Eye (tissue), 1 donor: ENCODE measurements at regions not wholly inside any gene's neighbourhood (a gene's known extent, or its start where the extent isn't known, plus 50 kb on each side); places are given as distances from the start of the nearest gene placed in this dataset.
"Not testable (repeated sequence)": the region's sequence is repeated elsewhere in the genome, so short reads cannot be mapped to it uniquely, and the experiment has no call there.

Source experiments
- DNase-seq: peaks from one replicate; pipeline ENCODE4 v3.0.0-alpha.2; 2015

DNA sequence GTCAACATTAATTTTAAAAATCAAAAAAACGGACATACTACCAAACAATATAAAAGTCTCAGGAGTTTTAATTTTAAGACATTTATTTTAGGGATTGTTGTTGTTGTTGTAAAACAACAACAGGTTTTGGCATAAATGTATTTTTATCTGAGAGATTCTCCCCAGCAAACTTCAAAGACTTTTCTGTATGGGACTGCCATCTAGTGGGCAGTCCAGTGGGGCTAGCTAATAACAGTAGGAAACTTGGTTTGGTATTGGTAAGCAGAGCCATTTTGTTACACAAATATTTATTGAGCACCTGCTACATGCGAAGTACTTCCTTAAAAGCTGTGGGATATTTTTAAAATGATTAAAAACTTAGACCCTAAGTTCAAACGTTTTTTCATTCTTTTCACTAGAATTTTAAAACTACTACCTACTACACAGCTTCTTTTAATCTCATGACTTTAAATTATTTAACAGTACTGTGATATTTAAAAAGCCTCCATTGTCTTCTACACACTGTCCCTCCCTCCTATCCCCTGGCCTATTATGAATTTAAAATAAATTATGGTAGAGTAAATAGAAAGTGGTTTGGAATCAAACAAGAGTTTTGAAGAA is 1028.4 kb upstream of the INTU start:
- peak; percentile 79 for DNase-seq

DNA sequence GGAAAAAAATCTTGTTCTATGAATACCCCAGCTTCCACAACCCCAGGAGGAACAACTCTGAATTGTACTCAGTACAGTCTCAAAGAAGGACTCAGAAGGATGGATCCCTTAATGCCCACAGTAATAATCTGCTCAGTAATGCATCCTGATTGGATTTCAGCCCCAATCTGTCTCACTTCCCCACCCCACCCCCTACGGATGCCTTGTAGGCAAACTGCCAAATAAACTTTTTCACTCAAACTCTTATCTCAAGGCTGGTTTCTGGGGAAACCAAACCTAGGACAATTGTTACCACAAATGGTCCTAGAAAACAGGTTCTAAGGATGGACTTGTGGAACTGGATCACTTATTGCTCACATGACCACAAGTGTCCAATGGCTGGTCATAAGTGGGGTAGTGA is 1021.8 kb upstream of the INTU start:
- DNase-seq: no peak

DNA sequence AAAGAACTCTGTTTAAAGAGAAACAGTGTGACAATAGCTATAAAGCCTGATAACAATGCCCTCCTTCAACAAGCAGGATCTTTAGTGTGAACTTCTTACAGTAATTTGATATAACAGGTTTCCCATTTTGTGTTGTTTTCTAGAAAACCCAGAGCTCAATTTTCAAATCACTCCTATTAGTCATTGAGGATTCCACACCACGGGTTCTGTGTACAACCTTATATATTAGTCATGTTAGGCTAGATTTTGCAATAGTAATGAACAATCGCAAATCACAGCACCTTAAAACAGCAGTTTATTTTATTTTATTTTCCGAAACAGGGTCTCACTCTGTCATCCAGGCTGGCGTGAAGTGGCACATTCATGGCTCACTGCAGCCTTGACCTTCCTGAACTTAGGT is 1020.9 kb upstream of the INTU start:
- DNase-seq: no peak

DNA sequence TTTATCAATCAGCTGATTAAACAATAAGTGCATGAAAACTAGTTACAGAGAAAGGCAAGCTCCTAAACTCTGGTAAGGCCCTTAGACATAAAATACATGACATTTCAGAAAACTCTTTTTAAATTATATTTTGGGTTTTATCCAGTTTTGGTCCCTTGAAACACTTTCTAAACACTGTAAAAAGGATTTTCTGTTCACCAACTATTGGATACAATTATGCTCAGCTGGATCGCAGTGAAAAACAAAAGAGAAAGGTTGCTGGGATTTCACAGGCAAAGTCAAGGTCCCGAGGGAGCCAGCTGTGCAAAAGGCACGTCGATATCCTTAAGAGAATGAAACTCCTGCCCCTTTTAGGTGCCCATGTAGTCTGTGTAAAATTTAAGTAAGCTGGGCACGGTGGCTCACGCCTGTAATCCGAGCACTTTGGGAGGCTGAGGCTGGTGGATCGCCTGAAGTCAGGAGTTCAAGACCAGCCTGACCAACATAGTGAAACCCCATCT is 1018.4 kb upstream of the INTU start:
- no peak for DNase-seq

DNA sequence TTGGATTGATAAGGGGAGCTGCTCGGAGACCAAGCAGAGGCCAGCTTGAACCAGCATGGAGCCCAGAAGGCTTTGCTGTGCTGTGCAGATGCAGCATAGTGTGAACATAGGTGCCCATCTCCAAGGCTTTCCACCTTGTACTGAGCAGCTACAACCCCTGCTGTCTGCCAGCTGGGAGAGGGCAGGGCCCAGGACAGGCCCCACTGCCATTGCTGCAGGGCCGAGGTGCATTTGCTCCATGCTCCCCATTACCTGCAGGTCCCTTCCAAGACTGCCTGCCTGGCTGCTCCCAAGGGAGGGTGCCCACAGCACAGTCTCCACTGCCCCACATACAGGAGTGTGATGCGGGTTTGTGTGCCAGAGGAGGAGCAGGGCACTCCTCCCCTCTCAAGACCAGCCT is 1016.0 kb upstream of the INTU start:
- DNase-seq: no peak

DNA sequence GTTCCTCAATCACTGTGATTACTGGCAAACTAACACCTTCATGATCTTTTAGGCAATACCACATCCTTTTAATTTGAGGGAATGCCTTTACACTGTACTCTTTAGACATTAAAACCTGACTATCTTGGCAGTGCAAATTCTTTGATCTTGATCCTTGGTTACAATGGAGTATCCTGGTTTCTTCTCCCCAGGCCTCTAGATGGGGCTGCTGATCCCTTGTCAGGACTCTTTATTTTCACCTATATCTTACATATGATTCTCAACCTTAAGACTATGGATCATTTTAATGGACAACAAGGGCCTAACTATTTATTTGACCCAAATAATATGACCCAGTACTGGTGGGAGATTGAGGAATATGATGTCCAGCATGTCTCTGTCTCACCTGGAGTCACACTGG is 1005.5 kb upstream of the INTU start:
- DNase-seq: no peak

DNA sequence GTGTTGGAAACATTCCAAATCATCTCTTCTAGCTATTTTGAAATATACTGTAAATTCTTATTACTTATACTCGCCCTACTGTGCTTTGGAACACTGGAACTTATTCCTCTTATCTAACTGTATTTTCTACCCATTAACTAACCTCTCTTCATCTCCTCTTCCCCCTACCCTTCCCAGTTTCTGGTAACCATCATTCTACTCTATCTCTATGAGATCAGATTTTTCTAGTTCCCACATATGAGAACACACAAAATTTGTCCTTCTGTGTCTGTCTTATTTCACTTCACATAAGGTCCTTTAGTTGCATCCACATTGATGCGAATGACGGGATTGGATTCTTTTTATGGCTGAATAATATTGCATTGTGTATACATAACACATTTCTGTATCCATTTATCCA is 1003.8 kb upstream of the INTU start:
- DNase-seq: no peak

DNA sequence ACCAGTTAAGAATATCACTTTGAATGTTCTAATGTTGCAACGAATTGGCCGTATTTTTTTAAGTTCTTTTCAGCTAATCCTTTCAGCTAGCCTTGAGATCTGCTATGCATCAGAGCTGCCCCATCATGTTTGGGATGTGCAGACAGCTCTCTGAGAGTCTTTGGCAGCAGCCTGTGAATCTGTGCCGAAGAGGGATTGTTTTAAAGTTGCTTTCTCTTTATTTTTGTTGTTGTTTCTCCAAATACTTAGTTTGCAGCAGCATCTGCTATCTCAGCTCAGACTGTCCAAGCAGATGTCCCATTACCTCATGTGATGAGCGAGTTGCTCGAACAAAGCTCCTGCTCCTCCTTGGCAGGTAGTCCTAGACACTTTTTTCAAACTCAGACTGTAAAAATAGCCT is 1002.5 kb upstream of the INTU start:
- peak; percentile 12 for DNase-seq

DNA sequence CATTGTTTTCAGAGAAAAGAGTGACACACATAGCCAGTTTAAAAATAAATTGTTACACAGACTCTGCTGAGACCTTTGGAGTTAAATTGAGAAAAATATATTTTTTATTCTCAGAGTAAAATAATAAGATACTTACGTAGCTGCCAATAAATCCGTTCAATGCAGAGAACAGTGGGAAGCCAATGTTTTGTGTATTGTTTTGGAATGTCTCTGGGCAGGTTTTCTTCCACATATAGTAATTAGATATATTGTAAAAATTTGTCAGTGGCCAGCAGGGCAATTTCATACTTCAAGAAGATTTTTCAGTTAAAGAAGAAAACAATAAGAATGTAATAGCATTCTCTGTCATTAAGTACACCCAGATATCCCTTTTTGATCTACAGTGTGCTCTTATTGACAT is 999.5 kb upstream of the INTU start:
- no peak for DNase-seq

DNA sequence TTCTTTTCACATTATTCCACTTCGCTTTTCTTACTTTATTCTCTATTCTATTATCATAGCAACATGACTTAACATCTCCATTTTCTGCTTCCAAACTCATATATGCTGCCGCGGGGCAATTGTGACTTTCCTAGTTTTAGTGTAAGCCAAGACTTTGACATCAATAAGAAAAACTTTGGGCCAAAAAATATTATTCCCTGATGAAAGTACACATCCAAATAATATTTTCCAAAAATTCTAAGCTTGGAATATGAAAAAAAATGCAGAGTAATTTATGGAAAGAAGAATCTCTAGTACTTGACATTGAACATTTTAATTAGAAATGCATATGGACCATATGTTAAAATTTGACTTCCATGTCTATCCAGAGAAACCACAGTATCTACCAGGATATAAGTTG is 995.1 kb upstream of the INTU start:
- no peak for DNase-seq

DNA sequence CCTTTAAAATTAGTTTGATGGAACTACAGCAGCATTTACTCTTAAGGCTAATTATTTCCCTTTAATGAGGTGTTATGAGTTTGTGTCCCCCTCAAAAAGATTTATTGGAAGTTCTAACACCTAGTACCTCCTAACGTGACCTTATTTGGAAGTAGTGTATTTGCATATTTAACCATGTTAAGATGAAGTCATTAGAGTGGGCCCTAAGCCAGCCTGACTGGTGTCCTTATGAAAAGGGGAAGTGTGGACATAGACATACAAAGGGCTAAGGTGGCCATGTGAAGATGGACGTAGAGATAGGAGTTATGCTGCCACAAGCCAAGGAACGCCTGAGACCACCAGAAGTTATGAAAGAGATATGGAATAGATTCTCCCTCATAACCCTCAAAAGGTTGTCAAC is 985.4 kb upstream of the INTU start:
- DNase-seq: no peak

DNA sequence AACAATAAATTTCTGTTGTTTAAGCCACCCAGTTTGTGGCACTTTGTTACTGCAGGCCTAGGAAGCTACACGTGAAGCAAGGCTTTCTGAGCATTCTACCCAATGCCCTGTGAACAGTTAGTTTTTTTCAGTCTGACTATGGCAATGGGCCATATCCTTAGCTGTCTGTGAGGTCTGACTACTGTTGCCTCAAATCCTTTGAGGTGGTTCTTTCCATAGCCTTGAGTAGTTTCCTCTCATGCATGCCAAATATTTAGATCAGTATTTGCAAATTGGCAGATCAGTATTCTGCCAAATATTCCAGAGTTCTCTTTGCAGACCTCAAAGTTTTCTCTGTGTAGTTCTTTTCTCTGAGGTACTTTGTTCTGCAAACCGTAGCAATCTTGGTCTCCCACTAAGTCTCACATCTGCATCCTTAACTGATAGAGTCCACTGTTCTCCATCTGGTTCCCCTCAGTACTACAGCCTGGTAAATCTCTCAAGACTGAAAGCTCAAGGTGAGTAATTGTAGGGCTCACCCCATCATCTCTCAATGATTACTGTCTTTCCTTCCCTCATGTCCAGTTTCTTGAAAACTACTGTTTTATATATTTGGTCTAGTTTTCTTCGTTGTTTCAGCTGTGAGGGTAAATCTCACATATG is 984.9 kb upstream of the INTU start:
- DNase-seq: no peak

DNA sequence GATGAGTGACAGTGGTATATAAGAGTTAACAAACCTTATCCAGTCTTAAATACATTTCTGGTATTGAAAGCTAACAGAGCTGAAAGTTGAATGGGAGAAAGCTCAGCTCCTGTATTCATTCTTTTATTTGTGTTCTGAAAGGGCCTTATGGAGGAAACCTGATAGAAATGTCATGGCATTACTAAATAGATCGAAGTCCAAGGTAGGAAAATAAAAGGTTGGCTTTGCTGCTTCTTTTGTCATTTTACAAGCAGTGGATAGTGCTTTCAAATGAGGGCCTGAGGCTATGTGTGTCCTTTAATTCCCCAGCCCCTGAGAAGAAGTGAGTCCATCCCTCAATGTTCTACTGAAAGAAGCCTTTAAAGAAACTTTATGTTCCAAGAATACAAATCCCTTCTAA is 974.3 kb upstream of the INTU start:
- DNase-seq: no peak

DNA sequence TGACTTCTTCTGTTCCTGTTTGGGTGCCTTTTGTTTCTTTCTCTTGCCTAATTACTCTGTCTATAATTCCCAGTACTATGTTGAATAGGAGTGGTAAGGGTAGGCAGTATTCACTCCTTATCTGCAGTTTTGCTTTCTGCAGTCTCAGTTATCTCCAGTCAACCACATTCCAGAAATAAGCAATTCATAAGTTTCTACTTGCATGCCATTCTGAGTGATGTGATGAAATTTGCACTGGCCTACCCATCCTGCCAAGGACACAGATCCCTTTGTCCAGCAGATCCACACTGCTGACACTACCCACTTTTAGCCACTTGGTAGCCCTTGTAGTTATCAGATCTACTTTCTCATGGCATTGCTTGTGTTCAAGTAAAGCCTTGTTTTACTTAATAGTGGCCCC is 971.6 kb upstream of the INTU start:
- no peak for DNase-seq

DNA sequence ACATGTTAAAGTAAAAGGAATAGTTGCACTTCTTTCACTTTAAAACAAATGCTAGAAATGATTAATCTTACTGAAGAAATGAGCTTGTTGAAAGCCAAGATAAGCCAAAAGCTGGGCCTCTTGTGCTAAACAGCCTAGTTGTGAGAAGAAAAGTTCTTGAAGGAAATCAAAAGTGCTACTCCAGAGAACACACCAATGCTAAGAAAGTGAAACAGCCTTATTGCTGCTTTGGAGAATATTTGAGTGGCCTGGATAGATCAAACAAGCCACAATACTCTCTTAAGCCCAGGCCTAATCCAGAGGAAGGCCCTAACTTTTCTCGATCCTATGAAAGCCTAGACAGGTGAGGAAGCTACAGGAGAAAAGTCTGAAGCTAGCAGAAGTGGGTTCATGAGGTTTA is 967.9 kb upstream of the INTU start:
- no peak for DNase-seq

DNA sequence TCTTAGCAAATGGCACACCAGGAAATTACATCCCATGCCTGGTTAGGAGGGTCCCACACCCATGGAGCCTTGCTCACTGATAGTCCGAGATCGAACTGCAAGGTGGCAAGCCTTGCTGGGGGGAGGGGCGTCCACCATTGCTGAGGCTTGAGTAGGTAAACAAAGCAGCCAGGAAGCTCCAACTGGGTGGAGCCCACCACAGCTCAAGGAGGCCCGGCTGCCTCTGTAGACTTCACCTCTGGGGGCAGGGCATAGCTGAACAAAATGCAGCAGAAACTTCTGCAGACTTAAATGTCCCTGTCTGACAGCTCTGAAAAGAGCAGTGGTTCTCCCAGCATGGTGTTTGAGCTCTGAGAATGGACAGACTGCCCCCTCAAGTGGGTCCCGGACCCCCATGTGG is 962.7 kb upstream of the INTU start:
- not testable (repeated sequence) for DNase-seq

DNA sequence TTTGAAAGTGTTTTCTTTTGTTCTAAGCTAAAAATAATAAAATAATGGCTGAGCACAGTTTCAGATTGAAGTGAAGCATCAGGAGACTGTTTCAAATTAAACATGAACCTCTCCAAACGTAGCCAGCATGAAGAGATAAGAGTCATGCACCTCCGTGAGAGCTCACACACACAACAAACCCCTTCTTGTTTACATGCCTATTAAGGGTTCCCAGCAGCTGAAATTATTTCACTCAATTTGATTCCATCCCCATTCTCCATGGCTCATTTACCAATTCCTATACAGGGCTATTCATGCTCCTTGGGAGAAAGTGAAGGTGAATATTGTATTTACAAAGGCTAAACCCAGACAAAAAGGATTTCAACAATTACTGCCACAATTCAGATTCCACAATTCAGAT is 954.1 kb upstream of the INTU start:
- DNase-seq: peak; percentile 53

DNA sequence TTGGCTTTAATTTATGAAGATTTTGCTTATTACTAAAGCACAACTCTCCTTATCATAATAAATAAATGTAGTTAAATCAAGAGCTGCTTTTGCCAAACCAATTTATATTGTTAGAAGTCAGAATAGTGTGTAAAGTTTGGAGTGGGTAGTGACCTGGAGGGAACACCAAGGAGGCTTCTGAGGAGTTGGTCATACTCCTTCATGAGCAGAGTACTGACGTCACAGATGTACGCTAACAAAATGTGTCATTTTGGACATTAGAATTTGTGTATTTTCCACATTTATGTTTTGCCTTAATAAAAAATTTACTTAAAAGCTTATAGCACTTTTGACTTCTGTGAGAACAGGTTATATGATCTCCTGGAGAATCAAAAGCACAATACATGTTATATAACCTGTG is 953.5 kb upstream of the INTU start:
- DNase-seq: no peak

DNA sequence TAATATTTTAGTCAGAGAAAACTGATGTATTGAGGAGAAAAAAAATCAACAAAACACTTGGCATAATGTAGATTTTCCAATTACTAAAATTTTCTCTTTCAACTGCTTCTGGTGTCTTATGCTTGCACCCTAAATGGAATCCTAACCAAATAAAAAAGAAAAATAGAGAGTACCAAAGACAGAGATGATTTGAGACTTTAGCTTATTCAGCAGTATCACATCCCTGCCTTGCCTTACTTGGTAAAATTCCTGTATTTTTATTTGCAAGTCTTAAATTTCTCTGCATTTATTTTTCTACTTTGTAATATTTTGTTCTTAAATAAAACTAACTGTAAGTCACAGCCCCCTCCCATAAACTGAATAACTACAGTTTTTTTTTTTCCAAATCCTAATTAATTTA is 950.5 kb upstream of the INTU start:
- DNase-seq: no peak

DNA sequence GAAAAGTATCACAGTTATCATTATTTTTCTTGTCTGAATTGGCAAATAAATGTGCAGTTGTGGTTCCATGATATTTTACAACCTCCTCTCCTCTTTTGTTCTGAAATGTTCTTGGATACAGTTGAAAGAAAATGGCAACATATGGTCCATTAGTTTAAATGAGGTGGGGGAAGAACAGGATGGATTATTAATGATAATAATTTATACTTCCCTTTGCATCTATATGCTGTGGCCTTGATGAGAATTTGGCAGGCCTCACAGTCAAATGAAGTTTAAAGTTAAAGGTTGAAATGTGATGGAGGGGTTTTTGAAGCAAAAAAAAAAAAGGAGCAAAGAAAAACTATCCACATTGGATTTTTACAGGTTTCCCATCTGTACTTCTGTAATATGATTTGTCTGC is 946.3 kb upstream of the INTU start:
- no peak for DNase-seq

DNA sequence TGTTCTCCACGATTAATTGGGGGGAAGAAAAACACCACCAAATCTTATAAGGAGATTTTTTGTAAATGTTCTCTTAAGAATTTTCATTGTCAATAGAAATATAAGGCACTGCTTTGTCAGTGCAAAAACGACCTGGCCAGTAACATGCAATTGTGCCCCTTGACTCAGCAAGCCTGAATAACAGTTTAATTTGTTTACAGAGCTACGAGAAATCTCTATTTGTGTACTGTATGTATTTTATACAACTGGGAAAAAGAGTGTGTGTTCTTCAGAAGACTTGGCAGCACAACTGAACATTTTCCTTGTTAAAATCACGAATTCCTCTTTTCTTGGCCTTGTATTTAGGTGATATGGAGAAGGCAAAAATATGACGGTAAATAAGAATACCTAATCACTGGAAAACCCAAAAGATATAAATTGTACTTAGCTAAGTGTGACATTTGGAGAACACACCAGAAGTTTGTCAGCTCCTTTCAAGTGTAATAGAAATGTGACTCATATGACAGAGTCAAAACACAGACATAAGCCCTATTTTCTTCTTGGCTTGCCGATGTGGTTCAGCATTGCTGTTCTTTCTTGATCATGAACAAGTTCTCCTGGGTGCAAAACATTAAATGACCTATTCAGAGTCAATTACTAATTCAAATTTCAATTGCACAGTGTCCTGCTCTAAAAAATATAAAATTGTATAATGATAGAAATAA is 945.0 kb upstream of the INTU start:
- DNase-seq: no peak

DNA sequence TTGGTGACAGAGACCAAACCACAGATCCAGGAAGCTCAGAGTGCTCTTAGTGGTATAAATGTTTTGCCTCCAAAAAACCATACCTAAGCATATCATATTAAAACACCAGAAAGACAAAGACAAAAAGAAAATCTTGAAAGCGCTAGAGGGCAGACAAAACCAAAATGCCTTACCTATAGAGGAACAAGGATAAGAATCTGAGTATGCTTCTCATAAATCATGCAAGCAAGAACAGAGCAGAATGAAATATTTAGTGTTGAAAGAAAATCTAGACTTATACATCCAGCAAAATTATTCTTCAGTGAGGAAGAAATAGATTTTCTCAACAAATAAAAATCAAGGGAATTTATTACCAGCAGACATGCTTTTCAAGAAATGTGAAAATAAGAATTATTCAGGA is 941.0 kb upstream of the INTU start:
- DNase-seq: no peak

DNA sequence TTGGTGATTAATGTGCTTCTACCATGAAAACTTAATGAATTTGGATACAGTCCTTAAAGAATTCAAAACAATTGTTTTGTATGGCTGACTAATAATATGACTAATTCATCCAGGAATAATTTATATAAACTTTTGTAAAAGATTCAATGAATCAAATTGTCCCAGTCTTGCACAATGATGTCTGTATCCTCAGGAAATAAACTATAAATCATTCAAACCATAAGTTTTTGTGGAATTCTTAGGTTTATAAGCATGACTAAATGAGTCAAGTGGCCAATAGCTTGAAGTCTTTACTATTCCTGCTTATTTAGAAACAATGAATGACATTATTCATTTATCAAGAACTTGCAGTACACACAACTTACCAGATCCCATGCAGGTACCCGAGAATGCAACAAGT is 935.0 kb upstream of the INTU start:
- DNase-seq: no peak

DNA sequence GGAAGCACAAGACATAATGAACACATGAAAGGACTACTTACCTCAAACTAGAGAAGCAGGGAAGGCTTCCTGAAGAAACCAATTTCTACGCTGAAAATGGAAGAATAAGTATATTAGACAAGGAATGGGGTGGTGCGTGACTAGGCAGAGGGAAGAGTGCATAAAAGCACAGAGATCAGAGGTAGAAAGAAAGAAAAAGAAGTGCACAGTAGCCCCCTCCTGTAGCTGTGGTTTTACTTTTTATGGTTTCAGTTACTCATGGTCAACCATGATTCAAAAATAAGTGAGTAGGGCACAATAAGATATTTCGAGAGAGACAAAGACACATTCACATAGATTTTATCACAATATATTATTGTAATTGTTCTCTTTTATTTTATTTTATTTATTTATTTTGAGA is 934.5 kb upstream of the INTU start:
- no peak for DNase-seq

DNA sequence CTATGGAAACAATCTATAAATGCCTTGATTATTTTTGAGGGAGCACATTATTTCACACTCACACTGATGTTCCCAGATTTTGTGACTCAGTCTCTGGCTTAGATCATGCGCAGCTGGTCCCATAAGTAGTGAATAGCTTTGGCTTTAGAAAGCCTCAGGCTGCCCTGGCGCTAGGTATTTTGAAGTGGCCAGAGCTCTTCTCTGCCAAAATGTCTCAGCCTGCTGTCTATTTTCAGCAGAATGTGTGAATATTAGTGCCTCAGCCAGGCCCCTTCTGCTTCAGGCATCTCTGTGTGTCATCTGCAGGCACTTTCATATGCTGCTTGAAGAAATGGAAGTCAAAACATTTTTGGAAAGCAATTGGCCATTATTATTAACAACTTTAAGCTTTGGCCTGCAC is 931.0 kb upstream of the INTU start:
- DNase-seq: no peak
